ENCODE measurements at regions not wholly inside any gene's neighbourhood (a gene's known extent, or its start where the extent isn't known, plus 50 kb on each side); places are given as distances from the start of the nearest gene placed in this dataset.
A peak's percentile ranks its signal among the peaks of the same experiment; 100 is the strongest.
"Not testable (repeated sequence)": the region's sequence is repeated elsewhere in the genome, so short reads cannot be mapped to it uniquely, and the experiment has no call there.

DNA sequence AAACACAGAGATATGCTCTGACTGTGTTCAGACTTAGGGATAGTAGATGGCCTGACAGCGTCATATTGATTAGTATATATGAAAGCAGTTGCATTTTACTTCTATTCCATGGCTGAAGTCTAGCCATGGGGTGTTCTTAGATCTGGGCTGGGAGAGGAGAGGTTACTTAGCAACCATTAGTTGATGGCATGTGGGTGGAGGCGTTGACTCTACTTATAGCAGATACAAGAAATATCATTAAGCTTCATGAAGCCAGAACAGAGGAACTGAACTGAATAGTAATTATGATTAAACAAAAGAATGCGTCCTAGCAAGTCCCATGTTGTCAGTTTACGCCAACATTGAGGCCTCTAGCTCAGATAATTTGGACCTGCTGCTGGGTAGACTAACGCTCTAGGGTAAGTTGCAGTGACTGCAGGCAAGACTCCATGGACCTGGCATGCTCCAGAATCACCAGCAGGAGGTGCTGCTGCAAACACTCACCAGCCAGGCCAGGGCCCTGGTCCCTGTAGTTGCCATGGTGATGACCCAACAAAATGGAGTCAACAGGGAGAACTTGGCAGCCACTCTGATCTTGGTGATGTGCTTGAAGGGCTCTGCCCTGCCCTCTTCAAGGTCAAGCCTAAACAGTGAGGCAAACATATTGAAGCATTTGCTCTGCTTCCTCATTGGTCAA is 477.3 kb downstream of the PREX1 start:
- DNase-seq: no peak

DNA sequence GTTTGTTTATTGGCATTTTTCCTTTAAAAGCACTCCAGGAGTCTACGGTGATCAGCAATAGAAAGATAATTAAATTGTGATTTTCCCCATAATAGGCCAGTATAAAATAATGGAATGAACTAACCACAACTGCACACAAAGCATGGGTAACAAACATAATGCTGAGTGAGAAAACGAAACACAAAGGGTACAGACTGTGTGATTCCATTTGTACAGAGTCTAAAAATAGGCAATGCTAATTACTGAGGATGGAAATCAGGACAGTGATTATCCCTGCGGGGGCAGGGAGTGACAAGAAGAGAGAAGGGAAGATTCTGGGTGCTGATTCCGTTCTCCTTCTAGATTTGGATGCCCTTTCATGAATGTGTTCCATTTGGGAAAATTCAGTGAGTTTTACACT is 478.1 kb downstream of the PREX1 start:
- no peak for DNase-seq

- no peak for DNase-seq
These were observed 479.8 kb downstream of the PREX1 start for GRCh38 chr20:48348022-48348421.

DNA sequence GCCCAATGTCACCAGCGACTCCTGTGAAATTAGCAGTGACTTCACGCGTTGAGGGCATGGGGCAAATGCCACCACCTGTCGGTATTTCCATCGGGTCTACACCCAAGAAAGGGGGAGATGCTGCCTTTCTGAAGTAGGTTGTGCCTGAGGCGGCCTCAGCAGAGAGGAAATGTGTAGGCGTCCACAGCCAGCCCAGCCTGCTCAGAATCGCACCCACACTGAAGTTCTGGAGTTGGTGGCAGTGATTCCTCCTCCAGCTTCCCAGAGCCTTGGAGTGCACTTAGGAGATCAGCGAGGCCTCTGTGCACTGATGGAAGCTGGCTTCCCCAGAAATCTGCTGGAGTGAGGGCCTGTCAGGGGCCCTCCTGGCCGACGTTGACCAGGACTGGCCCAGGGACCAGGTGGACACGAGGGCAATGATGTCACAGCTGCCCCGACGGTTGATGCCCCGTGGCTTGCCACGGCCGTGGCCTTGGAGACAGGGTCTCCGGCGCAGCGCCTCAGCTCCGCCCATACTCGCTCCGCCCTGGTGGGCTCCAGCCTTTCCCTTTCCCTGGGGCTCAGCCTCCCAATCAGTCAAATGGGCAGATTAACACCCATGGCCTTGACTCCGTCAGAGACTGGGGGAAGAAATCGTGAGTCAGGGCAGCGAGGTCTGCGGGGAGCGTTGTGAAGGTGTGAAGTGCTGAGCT is 484.8 kb downstream of the PREX1 start:
- no peak for DNase-seq

- DNase-seq: no peak
These were observed 486.9 kb downstream of the PREX1 start for GRCh38 chr20:48340883-48341281.

GRCh38 chr20:48339986-48340882 is 487.6 kb downstream of the PREX1 start:
- DNase-seq: no peak

GRCh38 chr20:48339190-48339985 is 488.4 kb downstream of the PREX1 start:
- peak; percentile 72 for DNase-seq

DNA sequence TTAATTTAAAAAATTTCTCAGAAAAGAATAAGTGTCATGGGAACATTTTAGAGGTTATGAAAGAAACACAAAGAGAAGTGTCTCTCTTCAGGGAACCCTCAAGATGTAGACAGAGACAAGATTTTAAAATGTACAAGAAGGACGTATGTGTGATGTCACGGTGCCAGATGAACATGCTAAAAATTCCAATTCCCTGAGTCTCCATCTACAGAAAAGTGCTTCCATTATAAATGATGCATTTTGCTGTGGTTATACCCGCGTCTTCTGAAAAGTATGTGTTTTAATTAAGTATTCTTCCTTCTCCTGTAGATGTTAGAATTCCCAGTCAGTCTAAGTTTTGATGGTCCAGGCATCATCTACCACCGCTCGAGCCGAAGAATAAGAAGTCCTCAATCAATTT is 489.1 kb downstream of the PREX1 start:
- no peak for DNase-seq

DNA sequence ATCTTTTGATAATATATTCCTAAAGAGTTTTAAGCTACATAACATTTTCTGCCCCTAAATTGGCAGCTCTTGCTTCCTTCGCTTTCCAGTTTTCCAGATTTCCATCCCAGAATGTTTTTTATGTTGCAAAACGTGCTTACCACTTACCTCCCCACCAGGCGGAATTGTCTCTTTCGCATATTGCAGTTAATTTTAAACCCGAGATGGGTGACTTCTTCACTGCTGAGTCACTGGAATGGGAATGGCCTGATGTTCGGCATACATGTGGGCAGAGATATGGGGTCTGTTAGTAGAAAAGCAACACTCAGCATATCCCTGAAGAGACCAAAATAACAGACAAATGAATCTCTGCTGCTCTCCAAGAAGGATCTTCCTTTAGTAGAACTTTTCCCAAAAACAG is 491.2 kb downstream of the PREX1 start:
- no peak for DNase-seq

DNA sequence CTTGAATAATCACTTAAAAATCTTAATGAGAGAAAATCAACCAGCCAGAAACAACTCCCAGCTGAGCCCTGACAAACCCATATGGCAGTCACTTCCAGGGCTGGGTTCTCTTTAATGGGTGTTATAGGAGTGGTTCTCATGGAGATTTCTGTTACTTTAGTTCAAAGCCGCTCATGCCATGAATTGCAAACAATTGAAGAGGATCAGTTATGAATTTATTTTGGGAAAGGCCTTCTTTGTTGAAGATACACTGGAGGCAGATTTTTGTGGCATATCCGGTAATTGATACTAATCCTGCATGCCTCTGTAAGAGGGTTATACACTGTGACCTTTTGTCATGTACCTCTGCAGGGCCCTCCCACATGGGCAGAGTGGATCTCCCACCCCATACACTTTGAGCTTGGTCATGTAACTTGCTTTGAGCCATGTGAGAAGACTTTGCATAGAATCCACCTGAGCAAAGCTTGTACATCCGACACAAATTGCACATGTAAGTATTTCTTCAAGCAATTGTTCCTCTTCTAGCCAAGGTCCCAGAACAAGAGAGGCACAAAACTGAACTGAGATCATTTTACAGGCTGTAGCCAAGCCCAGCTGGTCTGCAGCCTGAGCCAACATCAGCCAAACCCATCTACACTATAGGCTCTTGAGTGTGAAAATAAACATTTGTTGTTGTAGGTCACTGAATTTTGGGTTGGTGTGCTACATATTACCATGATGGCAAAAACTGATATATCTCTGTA is 492.3 kb downstream of the PREX1 start:
- DNase-seq: peak; percentile 60

DNA sequence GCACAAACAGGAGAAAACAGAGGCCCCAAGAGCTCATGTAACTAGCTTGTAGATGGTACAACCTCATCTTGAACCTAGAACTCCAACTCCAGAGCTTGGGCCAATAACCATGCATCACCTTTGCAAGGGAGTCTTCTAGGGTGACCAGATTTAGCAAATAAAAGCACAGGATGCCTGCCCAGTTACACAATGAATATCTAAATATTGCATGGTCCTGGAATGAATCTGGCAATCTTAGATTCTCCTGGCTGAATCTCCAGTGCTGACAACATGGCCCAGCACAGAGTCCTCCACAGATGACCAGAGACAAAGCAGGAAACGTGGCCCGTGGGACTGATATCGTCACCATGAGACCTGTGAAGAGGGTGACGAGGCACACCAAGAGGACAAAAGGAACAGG is 494.1 kb downstream of the PREX1 start:
- DNase-seq: no peak

GRCh38 chr20:48332555-48332954 is 495.2 kb downstream of the PREX1 start:
- DNase-seq: no peak

DNA sequence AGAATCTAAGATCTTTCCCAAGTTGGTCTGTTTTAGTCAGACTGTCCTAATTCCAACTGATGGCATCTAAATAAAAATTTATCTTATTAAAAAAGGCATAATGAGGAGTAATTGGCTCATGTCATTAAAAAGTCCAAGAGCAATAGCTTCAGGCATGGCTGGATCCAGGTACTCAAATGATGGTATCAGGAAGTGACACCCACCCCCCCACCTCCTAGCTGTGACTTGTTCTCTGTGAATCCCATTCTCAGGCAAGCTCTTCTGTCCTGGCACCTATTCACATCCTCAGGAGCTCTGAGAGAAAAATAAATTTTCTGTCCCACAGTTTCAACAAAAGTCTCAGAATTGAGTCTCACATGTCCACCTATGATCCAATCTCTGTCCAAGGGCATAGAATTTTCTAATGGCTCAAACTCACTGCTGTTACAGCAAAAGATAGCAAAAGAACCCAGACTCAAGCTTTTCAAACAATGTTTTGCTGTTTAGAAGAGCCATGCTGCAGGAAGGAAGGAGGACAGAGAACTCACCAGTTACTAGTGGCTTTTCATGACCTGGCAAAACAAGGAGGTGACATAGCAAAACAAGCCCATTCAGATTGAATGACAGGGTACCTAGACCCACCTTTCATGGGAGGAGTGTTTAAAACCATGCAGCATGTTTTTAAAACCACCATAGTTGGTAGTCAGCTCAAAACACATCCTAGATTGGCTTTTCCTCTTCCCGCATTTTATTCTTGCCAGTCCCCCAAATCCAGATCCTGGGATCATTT is 496.1 kb downstream of the PREX1 start:
- DNase-seq: no peak

DNA sequence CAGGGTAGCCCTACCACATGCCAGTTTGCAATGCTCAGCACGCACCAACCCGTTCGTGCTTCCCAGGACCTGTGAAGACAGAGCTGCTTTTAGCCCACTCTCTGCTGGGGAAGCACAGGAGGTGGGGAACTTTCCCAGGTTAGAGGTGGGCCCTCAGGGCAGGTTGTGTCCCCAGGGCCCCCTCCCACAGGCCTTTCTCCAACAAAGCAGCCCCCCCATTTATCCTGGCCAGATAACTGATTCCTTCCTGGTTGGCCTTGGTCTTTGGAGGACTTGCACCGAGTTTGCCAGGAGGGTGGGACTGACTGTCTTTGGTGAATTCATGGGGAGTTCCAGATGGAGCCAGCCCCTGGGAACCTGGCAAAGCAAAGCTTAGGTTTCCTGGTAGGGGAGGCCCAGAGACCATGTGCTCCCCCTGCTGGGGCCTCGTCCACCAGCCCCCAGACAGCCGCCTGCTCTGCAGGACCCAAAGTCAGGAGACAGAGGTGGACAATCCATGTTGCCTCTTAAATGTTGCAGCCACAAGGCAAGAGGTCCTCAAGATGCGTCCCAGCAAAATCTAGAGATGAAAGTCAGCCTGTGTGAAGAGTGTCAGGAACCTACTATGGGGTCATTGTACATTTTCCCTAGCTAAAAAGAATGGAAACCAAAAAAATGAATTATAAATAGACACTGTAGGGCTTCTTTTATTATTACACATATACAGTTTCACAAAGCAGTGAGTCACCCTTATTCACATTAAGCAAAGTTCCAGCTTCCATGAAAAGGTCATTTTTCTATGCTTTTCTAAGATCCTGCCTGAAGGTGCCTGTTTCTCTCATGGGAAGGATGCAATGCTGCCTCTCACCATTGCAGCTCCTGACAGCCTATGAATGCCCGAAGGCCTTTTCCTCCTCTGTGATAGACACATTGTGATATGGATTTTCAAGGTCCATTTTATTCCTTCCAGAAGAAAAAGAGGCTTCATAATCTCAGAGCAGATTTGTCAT is 497.8 kb downstream of the PREX1 start:
- peak; percentile 36 for DNase-seq

- no peak for DNase-seq
These were observed 498.7 kb downstream of the PREX1 start for GRCh38 chr20:48329031-48329615.

DNA sequence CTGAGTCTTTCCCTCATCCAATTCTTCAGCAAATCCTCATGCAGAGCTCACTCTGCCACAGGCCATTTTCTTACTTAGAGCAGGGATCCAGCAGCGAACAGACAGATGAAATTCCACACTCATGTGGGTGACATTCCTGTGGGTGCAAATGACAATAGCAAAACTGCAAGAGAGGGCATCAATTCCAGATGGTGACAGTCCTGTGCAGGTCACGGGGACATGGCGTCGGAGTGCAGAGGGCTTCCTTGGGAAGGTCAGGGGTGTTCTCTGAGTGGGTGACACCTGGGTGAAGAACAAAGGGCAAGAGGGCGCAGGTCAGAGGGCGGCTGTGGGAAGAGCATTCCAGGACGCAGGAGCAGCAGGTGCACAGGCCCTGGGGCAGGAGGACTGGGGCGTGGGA is 500.0 kb downstream of the PREX1 start:
- DNase-seq: not testable (repeated sequence)

DNA sequence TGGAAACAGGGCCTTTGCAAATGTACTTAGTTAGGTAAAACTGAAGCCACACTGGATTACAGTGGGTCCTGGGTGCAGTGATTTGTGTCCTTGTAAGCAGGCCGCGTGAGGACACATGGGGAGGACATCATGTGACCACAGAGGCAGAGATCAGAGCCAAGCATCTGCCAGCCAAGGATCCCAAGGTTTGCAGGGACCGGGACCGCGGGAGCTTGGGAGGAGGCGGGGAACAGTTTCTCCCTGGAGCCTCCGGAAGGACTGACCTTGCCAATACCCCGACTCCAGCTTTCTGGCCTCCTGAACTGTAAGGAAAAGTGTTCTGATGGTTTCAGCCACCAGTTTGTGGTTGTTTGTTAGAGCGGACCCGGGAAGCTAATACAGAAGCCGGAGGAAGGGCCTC is 500.9 kb downstream of the PREX1 start:
- peak; percentile 38 for DNase-seq

DNA sequence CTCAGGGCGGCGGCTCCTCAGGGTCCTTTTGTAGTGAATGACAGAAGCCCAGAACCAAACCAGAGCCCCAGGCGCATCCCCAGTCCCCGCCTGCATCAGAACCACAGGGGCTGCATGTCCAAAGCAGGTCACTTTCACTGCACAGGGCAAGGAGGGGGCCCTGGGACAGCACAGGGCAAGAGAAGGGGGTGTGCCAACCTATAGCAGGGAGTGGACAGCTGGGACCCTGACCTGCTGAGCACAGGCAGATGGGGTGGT is 501.4 kb downstream of the PREX1 start:
- no peak for DNase-seq

GRCh38 chr20:48325656-48326433 is 502.0 kb downstream of the PREX1 start:
- DNase-seq: no peak

All from femur (tissue), 1 donor.